ENCODE measurements at regions not wholly inside any gene's neighbourhood (a gene's known extent, or its start where the extent isn't known, plus 50 kb on each side); places are given as distances from the start of the nearest gene placed in this dataset.

DNA sequence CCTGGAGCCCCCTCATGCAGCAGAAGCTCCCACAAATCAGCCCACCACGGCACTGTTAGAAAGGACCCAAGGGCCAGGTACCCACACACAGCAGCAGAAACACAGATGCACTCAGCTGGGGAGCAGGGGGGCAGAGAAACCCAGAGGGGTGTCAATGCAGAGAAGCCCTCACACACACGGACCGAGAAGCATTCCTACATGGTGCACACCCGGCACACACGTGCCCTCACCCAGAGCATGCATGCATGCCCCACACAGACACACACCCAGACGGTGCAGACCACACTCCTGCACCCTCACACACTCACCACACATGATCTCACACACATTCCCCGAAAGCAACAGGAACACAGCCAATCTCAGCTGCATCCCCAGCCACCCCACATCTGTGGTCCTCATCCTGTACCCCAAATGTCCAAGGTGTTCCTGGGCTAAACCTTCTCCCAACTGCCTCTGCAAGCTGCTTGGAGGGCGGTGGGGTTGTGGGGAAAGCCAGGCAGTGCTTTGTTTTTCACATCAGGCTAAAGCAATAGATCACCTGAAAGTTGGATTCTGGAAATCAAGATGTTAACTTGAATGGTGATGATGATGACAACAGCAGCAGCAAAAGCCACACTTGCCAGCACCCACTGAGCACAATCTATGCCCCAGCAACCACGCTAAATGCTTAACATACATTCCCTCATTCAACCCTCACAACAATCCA, 102.3 kb downstream of the ZFP36L2 start:
- no peak overlapping the region for H3K9ac ChIP-seq (ENCODE audit: low read length)

DNA sequence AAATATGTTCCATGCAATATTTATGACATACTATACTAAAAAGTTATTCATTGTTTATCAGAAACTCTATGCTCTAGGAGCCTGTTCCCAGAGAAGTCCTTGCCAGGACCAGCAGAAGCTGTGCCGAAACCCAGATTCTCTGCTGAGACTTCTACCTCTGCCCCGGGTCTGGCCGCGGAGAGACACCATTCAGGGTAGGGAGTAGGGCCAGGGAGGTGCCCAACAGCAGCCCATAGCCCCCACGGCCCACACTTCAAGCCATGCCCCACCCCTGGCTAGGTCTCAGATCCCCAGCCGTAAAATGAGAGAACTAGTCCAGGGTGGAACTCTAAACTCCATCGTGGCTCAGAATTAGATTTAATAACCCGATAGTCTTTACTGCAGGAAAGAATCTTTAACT, 102.9 kb downstream of the ZFP36L2 start:
- Histone ChIP-seq H3K27me3 (ENCODE audit: low read depth, low read length) (0 out of 2 replicates have a peak, but pooled peaks cover 5% of the 10 kb centered on the region), H4K20me1 (ENCODE audit: insufficient read depth, low read length) (no peaks in the 10 kb centered on the region), H3K4me1 (ENCODE audit: low read length) (peaks cover 14% of the 10 kb centered on the region), H2AFZ (ENCODE audit: low read depth, low read length) (no peak overlapping the region), H3K36me3 (replicated peaks; ENCODE audit: low read depth, low read length) (peaks cover 6% of the 10 kb centered on the region), H3K9me3 (ENCODE audit: insufficient read depth, low read length) (peaks cover 8% of the 10 kb centered on the region; the same call in 1 of the 2 replicates), H3K4me3 (ENCODE audit: low read length) (no peak overlapping the region), H3K9ac (ENCODE audit: low read length) (no peak overlapping the region), H3K27ac (ENCODE audit: low read length) (no peak overlapping the region), H3K4me2 (ENCODE audit: low read length) (no peak overlapping the region), H3K79me2 (ENCODE audit: low read length) (no peaks in the 10 kb centered on the region)
- no peak for TF ChIP-seq EZH2phosphoT487 (IDR thresholded peaks at IDR 0.05; ENCODE audit: low read depth)
- TF ChIP-seq, protein P1, sequence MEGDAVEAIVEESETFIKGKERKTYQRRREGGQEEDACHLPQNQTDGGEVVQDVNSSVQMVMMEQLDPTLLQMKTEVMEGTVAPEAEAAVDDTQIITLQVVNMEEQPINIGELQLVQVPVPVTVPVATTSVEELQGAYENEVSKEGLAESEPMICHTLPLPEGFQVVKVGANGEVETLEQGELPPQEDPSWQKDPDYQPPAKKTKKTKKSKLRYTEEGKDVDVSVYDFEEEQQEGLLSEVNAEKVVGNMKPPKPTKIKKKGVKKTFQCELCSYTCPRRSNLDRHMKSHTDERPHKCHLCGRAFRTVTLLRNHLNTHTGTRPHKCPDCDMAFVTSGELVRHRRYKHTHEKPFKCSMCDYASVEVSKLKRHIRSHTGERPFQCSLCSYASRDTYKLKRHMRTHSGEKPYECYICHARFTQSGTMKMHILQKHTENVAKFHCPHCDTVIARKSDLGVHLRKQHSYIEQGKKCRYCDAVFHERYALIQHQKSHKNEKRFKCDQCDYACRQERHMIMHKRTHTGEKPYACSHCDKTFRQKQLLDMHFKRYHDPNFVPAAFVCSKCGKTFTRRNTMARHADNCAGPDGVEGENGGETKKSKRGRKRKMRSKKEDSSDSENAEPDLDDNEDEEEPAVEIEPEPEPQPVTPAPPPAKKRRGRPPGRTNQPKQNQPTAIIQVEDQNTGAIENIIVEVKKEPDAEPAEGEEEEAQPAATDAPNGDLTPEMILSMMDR (IDR thresholded peaks at IDR 0.05; ENCODE audit: low read depth, low read length) = no peak

More for the DNA sequence above, 102.3 kb downstream of the ZFP36L2 start:
- Histone ChIP-seq H3K79me2 (ENCODE audit: low read length) (no peaks in the 10 kb centered on the region), H3K27me3 (ENCODE audit: low read depth, low read length) (0 out of 2 replicates have a peak, but pooled peaks cover 5% of the 10 kb centered on the region), H3K36me3 (replicated peaks; ENCODE audit: low read depth, low read length) (peaks cover 4% of the 10 kb centered on the region), H3K4me1 (ENCODE audit: low read length) (peaks cover 14% of the 10 kb centered on the region), H3K4me3 (ENCODE audit: low read length) (no peak overlapping the region), H4K20me1 (ENCODE audit: insufficient read depth, low read length) (no peaks in the 10 kb centered on the region), H3K4me2 (ENCODE audit: low read length) (no peak overlapping the region), H3K9me3 (ENCODE audit: insufficient read depth, low read length) (peaks cover 6% of the 10 kb centered on the region; the same call in 1 of the 2 replicates), H2AFZ (ENCODE audit: low read depth, low read length) (no peak overlapping the region), H3K27ac (ENCODE audit: low read length) (no peak overlapping the region)
- TF ChIP-seq EZH2phosphoT487 (IDR thresholded peaks at IDR 0.05; ENCODE audit: low read depth) = no peak
- TF ChIP-seq, protein P1 (IDR thresholded peaks at IDR 0.05; ENCODE audit: low read depth, low read length) = no peak

DNA sequence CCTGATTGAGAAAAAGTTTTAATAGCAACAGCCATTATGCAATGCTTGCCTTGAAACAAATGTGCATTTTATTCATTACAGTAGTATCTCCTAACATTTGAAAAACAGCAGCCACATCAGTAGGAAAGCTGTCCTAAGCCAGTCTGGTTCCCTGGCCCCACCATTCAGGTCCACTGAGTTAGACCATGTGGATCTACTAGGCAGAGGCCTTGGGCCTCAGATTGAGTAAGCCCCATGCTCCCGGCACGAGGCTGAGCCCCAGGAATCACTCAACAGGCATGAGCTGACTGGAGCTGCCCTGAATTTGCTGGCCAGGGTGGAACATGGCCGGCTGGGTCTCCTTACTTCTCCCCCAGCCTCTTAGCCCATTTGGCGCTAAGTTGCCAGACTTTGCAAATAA, 103.4 kb downstream of the ZFP36L2 start:
- H3K4me1 ChIP-seq (ENCODE audit: low read length) = peaks cover 14% of the 10 kb centered on the region
- peaks cover 8% of the 10 kb centered on the region; the same call in 1 of the 2 replicates for H3K9me3 ChIP-seq (ENCODE audit: insufficient read depth, low read length)
- no peak overlapping the region for H3K9ac ChIP-seq (ENCODE audit: low read length)
- H3K4me2 ChIP-seq (ENCODE audit: low read length) = no peak overlapping the region
- no peaks in the 10 kb centered on the region for H4K20me1 ChIP-seq (ENCODE audit: insufficient read depth, low read length)
- 0 out of 2 replicates have a peak, but pooled peaks cover 5% of the 10 kb centered on the region for H3K27me3 ChIP-seq (ENCODE audit: low read depth, low read length)
- no peak overlapping the region for H2AFZ ChIP-seq (ENCODE audit: low read depth, low read length)
- no peak for TF ChIP-seq EZH2phosphoT487 (IDR thresholded peaks at IDR 0.05; ENCODE audit: low read depth)
- TF ChIP-seq, protein P1 (IDR thresholded peaks at IDR 0.05; ENCODE audit: low read depth, low read length) = no peak
- H3K36me3 ChIP-seq (replicated peaks; ENCODE audit: low read depth, low read length) = peaks cover 6% of the 10 kb centered on the region
- no peaks in the 10 kb centered on the region for H3K79me2 ChIP-seq (ENCODE audit: low read length)
- H3K4me3 ChIP-seq (ENCODE audit: low read length) = no peak overlapping the region
- no peak overlapping the region for H3K27ac ChIP-seq (ENCODE audit: low read length)

DNA sequence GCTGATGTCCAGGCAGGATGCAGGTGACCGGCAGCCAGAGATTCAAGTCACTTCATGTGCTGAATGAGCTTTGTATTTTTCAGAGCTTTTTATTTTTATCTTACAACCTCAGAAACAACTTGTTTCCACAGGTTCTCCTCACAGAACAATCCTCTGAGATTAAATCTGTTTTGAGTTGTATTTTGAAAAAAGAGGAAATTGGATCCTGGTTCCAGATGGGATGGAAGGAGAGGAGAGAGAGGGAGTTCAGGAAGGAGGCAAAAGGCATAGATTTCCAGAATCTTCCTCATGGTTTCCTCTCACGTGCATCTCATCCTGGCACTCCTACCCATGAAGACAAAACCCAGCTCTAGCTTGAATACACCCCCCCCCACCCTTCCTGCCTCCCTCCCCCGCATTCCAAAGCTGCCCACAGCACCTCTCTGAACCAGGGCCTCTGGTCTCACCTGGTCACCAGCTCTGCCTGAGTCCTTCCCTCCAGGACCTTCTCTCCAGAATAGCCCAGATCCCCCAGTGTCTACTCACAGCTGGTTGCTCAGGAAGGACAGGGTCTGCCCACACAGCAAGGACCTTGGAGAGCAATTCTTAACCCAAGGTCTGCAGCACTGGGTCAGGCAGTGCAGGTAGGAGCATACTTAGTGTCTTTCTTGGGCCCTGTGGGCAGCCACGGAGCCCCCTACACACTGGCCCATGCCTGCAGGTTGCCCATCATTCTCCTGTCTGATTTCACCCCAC, 104.7 kb downstream of the ZFP36L2 start:
- Histone ChIP-seq H3K27ac (ENCODE audit: low read length) (no peak overlapping the region), H3K4me1 (ENCODE audit: low read length) (peaks cover 9% of the 10 kb centered on the region), H3K27me3 (ENCODE audit: low read depth, low read length) (0 out of 2 replicates have a peak, but pooled peaks cover 2% of the 10 kb centered on the region), H4K20me1 (ENCODE audit: insufficient read depth, low read length) (no peaks in the 10 kb centered on the region), H3K9me3 (ENCODE audit: insufficient read depth, low read length) (peaks cover 8% of the 10 kb centered on the region; the same call in 1 of the 2 replicates), H3K4me3 (ENCODE audit: low read length) (no peak overlapping the region), H3K36me3 (replicated peaks; ENCODE audit: low read depth, low read length) (peaks cover 6% of the 10 kb centered on the region), H3K9ac (ENCODE audit: low read length) (no peak overlapping the region), H2AFZ (ENCODE audit: low read depth, low read length) (no peak overlapping the region), H3K79me2 (ENCODE audit: low read length) (no peaks in the 10 kb centered on the region), H3K4me2 (ENCODE audit: low read length) (no peak overlapping the region)
- no peak for TF ChIP-seq EZH2phosphoT487 (IDR thresholded peaks at IDR 0.05; ENCODE audit: low read depth)
- TF ChIP-seq, protein P1 (IDR thresholded peaks at IDR 0.05; ENCODE audit: low read depth, low read length) = no peak
